Fibroblast of lung (primary cell): ENCODE measurements at regions not wholly inside any gene's neighbourhood (a gene's known extent, or its start where the extent isn't known, plus 50 kb on each side); places are given as distances from the start of the nearest gene placed in this dataset.

Experiments
- DNase-seq, 2 donors: peaks; one replicate each; pipeline versions ENCODE4 v3.0.0 to v3.0.0-alpha.2; 2010; ENCODE audit warnings: low read depth in 2 of 2
- H2AFZ ChIP-seq: 2 replicates; pipeline ENCODE4 v1.5.1; 2012; ENCODE audit warnings: low read length, control low read depth, inconsistent platforms
- H3K27ac ChIP-seq: 2 replicates; pipeline ENCODE4 v1.5.1; 2011; ENCODE audit warnings: low read length, control low read depth; ENCODE audit not compliant: insufficient read depth
- H3K27me3 ChIP-seq: 2 replicates; pipeline ENCODE4 v1.5.1; 2011; ENCODE audit warnings: mild to moderate bottlenecking, low read length; ENCODE audit not compliant: control insufficient read depth, insufficient read depth
- H3K36me3 ChIP-seq: 2 replicates; pipeline ENCODE4 v1.5.1; 2011; ENCODE audit warnings: low read length; ENCODE audit not compliant: control insufficient read depth, insufficient read depth
- H3K4me1 ChIP-seq: 2 replicates; pipeline ENCODE4 v1.5.1; 2011; ENCODE audit warnings: low read length; ENCODE audit not compliant: control insufficient read depth, insufficient read depth; ENCODE audit errors: extremely low read depth
- H3K4me2 ChIP-seq: 2 replicates; pipeline ENCODE4 v1.5.1; 2011; ENCODE audit warnings: low read length, control low read depth; ENCODE audit not compliant: insufficient read depth; ENCODE audit errors: extremely low read depth
- H3K4me3 ChIP-seq, 4 experiments: fragments of 200-600 bp in 1 of 4; sonication (generic) in 1 of 4; replicated peaks in 1 of 4; 2 replicates each; pipeline ENCODE4 v1.5.1; 2011 to 2016; ENCODE audit warnings: low read length in 4 of 4, low read depth in 3 of 4, mild to moderate bottlenecking in 3 of 4, control low read depth in 2 of 4, inconsistent platforms in 1 of 4, mixed read lengths in 1 of 4; ENCODE audit not compliant: insufficient read depth in 1 of 4; ENCODE audit errors: control extremely low read depth in 1 of 4
- H3K79me2 ChIP-seq: 2 replicates; pipeline ENCODE4 v1.5.1; 2012; ENCODE audit warnings: mild to moderate bottlenecking, low read length, inconsistent platforms; ENCODE audit not compliant: control insufficient read depth, insufficient read depth
- H3K9ac ChIP-seq: 2 replicates; pipeline ENCODE4 v1.5.1; 2011; ENCODE audit warnings: mild to moderate bottlenecking, low read length, control low read depth; ENCODE audit not compliant: insufficient read depth
- H3K9me3 ChIP-seq: 2 replicates; pipeline ENCODE4 v1.5.1; 2012; ENCODE audit warnings: low read depth, low read length; ENCODE audit not compliant: control insufficient read depth, insufficient read depth
- H4K20me1 ChIP-seq: 2 replicates; pipeline ENCODE4 v1.5.1; 2011; ENCODE audit warnings: low read length; ENCODE audit not compliant: control insufficient read depth, insufficient read depth; ENCODE audit errors: extremely low read depth
- CTCF ChIP-seq, 2 donors: IDR thresholded peaks in 1 of 2; conservative IDR thresholded peaks in 1 of 2; 1 replicate in 1 of 2; 2 replicates in 1 of 2; pipeline ENCODE4 v1.5.1; 2011 to 2012; ENCODE audit warnings: low read length in 2 of 2, control low read depth in 1 of 2, inconsistent platforms in 1 of 2, low read depth in 1 of 2, mild to moderate bottlenecking in 1 of 2
- EZH2 ChIP-seq: IDR thresholded peaks from 2 replicates; pipeline ENCODE4 v1.5.1; 2012; ENCODE audit warnings: low read length, control low read depth, mild to moderate bottlenecking; ENCODE audit errors: missing control alignments

GRCh38 chr5:52269859-52270258 is 517.9 kb upstream of the ITGA1 start:
- TF ChIP-seq CTCF (conservative IDR thresholded peaks at IDR 0.05 in 1 of 2, IDR thresholded peaks at IDR 0.05 in 1 of 2; ENCODE audit: low read depth in 1 of 2, low read length in 2 of 2) (no peak), EZH2 (no peak)
- Histone ChIP-seq H3K4me3 (peak overlapping the region in 1 of 4 experiments; percentile 42), H3K27me3 (no peaks in the 10 kb centered on the region), H3K4me1 (no peaks in the 10 kb centered on the region), H3K36me3 (no peaks in the 10 kb centered on the region), H3K27ac (no peak overlapping the region), H3K9me3 (no peaks in the 10 kb centered on the region), H2AFZ (no peak overlapping the region), H3K4me2 (no peak overlapping the region), H3K79me2 (no peaks in the 10 kb centered on the region), H3K9ac (no peak overlapping the region), H4K20me1 (no peaks in the 10 kb centered on the region)
- DNase-seq = no peak

GRCh38 chr5:52275639-52276038 is 512.1 kb upstream of the ITGA1 start:
- H3K36me3 ChIP-seq = no peaks in the 10 kb centered on the region
- H3K27ac ChIP-seq = no peak overlapping the region
- TF ChIP-seq EZH2 (no peak), CTCF (conservative IDR thresholded peaks at IDR 0.05 in 1 of 2, IDR thresholded peaks at IDR 0.05 in 1 of 2; ENCODE audit: low read depth in 1 of 2, low read length in 2 of 2) (no peak)
- H4K20me1 ChIP-seq = no peaks in the 10 kb centered on the region
- no peak overlapping the region for H3K4me2 ChIP-seq
- H3K4me3 ChIP-seq = no peak overlapping the region
- H3K9me3 ChIP-seq = no peaks in the 10 kb centered on the region
- no peak overlapping the region for H2AFZ ChIP-seq
- DNase-seq = no peak
- H3K9ac ChIP-seq = no peak overlapping the region
- H3K4me1 ChIP-seq = no peaks in the 10 kb centered on the region
- H3K79me2 ChIP-seq = no peaks in the 10 kb centered on the region
- no peaks in the 10 kb centered on the region for H3K27me3 ChIP-seq

GRCh38 chr5:52277101-52277500 is 510.6 kb upstream of the ITGA1 start:
- Histone ChIP-seq H2AFZ (no peak overlapping the region), H3K36me3 (no peaks in the 10 kb centered on the region), H3K4me1 (no peaks in the 10 kb centered on the region), H3K9ac (no peak overlapping the region), H3K4me3 (no peak overlapping the region), H3K9me3 (no peaks in the 10 kb centered on the region), H3K27ac (no peak overlapping the region), H3K79me2 (no peaks in the 10 kb centered on the region), H3K27me3 (no peaks in the 10 kb centered on the region), H3K4me2 (no peak overlapping the region), H4K20me1 (no peaks in the 10 kb centered on the region)
- TF ChIP-seq EZH2 (no peak), CTCF (conservative IDR thresholded peaks at IDR 0.05 in 1 of 2, IDR thresholded peaks at IDR 0.05 in 1 of 2; ENCODE audit: low read depth in 1 of 2, low read length in 2 of 2) (no peak)
- DNase-seq = no peak
